Left renal pelvis (tissue), 4 donors: ENCODE measurements at regions not wholly inside any gene's neighbourhood (a gene's known extent, or its start where the extent isn't known, plus 50 kb on each side); places are given as distances from the start of the nearest gene placed in this dataset.
A peak's percentile ranks its signal among the peaks of the same experiment; 100 is the strongest.

ENCODE experiments used
- DNase-seq, 4 donors: peaks; one replicate each; pipeline ENCODE4 v3.0.0-alpha.2; 2013; ENCODE audit warnings: low read depth in 4 of 4, low spot score in 3 of 4

DNA sequence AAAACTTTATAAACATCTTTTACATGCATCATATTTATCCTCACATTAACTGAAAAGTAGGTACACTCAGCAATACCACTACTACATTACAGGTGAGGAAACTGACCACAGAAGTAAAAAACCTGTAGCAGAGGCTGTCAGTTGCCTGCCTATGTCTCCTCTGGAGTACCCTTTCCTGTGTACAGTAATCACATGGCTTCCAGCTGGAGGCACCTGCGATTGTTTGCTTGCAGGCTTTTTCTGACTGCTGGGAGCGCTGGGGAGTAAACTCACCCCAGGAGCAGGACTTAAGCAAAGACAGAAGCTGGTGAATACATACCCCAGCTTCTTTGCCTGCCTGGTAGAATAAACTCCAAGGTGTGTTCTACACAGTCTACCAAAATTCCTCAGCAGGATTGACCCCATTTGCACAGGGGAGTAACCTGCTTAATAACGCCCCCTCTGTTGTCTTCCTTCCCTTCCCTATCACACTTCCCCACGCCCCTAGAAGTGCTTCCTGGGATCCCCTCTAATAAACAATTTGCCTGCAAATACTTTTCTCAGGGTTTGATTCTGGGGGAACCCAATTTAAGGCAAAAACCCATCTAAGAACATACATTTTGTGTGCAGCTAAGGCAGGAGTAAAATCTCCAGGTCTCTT is 138.9 kb downstream of the PTH2R start:
- no peak for DNase-seq

DNA sequence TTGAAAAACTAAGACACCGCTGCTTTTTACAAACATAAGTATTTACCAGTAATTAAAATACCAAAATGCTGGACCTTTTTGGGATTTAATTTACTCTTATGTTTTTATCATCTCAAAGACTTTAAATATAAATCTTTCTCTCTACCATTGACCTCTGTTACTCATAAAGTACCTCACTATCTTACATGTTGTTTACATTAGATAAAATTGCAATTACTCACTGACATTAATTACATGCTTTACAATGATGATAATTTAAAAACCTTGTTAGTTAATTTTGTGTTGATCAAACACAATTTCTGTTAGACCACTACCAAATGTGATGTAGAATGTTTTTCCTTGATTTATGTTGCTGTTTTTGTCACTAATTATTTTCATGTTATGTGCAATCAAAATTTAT is 139.5 kb downstream of the PTH2R start:
- DNase-seq = no peak

DNA sequence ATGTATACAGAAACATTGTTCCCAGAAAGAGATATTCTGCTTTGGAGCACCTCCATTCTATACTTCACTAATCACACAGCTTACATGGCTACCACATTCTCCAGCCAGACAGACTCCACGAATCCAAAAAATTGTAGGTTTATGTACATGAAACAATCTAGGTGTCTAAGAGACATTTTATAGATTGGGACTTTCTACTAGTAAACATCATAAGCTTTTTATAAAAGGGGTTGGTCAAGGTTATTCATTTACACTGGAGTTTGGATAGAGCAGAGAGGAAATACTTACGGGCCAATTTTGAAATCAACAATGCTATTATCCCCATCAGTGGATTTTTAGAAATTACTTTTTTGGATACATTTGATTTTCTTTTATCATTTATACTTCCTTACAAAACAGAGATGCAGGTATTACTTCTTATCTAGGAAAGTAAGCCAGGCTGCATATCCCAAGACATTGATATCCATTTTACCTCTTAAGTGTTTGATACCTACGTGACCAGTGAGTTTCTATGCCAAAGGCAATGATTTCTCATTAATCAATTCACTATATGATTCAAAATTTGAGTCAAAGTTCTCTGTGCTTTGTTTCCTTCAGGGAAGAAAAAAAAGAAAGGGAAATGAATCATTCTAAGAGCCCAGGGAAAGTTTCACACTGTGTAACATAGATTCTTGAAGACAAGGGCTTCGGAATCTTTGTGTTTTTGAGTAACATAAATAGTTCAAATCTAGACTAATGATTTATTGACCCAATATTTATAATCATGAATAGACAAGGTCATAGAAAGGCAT is 140.5 kb downstream of the PTH2R start:
- no peak for DNase-seq

DNA sequence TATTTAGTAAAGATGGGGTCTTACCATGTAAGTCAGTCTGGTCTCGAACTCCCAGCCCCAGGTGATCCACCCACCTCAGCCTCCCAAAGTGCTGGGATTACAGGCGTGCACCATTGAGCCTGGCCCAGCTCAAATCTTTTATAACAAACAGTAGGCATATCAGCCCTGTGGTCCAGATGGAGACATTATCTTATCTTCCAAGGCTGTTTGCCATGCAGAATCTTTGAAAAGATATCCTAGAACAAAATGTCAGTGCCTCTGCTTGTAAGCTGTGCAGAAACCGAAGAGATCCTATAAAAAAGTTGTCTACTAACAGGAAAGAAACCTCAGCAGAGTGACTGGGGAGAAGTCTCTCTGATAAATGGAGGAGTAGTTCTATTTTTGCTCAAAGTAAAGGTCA is 142.1 kb downstream of the PTH2R start:
- no peak for DNase-seq

DNA sequence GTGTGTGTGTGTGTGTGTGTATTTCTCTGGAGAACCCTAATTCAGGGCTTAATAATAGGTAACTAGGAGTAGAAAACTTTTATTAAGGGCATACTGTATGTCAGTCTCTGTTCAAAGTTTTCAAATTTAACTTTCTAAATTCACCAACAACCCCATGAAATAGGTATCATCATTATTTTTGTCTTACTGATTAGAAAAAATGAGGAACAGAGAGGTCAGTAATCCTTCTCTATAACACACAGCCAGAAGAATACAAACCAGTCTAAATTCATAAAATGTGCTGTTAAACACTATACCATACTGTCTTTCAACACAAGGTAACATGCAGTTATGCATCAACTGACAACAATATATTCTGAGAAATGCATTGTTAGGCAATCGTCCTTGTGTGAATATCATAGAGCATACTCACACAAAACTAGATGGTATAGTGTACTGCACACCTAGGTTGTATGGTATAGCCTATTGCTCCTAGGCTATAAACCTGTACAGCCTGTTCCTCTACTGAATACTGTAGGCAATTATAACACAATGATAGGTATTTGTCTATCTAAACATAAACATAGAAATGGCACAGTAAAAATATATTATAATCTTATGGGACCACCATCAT is 143.1 kb downstream of the PTH2R start:
- DNase-seq = no peak

DNA sequence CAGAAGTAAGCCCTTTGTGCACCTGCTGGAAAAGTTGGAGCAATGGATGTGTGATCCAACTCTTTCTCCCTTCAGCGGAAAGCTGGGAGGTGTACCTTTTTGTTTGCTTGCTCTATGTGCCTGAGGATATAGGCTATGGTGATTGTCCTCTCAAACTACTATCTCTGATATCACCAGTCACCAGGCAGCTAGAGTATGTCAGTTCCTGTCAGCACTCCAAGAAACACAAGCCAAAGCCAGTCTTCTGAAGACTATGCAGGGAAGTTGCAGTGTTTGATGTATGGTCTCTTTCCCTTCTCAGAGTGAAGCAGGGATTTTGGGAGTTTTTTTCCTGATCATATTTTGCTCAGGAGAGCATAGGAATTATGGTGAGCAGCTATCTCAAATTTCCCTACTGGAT is 146.4 kb downstream of the PTH2R start:
- no peak for DNase-seq

DNA sequence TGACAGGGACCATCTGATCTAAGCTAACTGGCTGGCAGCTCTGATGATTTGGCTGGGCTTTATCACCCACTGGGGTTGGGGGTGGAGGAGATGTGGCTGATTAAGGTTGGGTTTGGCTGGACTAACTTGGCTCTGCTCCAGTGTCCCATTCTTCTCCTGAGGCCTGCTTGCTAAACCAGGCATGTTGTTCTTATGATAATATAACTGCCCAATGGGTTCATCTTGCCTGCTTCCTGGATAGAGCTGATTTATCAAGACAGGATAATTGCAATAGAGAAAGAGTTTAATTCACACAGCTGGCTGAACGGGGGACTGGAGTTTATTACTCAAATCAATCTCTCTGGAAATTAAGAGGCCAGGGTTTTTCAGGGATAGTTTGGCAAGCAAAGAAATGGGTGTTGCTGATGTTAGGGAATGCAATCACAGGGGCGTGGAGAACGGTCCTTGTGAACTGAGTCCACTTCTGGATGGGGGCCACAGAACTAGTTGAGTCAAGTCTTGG is 150.4 kb downstream of the PTH2R start:
- DNase-seq = no peak

DNA sequence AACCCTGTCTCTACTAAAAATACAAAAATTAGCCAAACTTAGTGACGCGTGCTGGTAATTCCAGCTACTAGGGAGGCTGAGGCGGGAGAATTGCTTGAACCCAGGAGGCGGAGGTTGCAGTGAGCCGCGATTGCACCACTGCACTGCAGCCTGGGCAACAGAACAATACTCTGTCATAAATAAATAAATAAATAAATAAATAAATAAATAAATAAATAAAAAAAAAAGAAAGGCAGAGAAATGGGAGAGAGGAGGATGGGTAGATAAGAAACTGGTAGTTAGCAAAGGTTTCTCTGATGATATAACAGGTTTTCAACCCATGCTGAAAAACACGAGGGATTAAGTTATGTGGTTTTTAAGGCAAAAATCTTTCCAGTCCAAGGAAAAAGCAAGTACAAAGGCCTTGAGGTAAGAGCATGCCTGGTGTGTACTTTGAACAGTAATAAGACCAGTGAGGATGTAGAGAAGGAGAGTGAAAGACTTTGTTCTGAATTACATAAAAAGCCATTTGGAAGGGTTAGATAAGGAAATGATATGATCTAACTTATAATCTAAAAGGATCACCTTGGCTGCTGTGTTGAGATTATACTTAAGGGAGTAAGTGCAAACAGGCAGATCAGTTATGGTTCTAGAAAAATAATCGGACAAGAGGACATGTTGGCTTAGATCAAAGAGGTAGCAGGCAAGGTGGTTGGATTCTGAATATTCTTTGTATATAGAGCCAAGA is 159.3 kb downstream of the PTH2R start:
- no peak for DNase-seq

DNA sequence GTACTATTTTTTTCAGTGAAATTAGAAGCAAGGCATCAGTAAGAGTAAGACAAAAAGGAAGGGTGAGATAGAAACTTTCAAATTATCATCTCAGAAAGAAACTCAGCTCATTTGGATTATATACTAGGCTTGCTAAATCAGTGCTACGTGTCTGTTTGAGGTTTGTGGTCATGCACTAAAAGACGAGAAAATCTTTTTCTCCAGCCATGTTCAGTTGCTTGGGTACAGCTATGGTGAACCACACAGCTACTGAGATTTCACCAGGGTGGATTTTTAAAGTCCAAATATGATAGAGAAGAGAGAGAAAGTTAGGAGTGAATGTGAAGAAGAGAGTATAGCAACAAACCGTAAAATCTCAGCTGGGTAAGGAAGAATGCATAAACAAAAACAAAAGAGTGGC is 161.6 kb downstream of the PTH2R start:
- DNase-seq = no peak

DNA sequence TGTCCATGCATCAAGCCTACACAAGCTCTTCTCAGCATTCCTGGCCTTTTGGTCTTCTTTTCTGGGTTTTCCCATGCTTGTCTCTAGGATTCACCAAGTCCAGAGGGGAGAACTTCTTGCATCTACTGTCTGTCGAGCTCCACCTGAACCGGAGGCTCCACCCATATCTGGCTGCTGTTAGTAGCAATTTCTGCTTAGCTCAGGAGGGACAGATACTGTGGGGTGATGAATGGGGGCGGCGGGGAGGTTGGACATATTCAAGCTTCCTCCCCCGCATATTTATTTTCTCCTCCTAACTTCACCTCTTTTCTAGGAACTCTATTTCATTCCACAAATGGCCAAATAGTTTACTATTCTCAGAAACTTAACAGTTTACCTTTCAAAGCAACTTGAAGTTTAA is 163.5 kb downstream of the PTH2R start:
- DNase-seq = no peak

DNA sequence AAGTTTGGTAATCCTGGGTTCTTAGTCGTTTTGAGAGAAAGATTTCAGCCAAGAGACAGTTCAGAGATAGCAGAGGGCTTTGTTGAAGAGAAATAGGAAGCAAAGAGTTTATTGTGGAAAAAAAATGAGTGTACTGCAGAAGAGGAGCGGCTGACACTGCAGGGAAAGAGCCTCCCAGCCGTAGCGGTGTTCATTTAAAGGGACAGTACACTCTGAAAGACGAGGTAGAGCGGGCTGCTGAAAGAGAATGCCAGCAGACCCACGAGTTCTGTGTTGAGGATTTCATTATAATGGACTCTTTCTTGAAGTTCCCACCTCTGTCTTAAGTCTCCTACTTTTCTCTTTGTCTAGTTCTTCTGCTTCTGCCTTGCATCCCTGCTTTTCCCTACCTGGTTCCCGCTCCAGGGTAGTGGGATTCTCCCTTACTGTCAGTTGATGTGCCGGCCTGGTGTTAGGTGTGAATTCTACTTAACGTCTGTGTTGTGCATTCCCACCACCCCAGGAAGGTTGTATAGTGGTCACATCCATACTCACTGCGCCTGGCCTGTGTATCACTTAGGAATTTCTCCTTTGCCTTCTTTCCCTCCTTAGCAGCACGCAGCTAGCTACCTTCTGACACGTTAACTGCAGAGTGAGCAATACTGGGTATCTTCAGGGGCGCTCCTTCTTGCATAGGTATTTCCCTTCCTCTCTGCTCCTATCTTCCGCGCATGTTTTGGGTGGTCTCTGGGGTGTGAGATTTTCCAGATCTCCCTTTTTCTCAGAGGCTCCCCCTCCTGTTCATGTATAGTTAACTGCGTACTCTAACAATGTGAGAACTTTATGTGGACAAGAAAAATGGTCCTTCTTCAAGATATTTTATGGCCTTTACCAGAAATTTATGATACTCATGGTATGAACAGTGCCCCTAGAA is 164.5 kb downstream of the PTH2R start:
- no peak for DNase-seq

DNA sequence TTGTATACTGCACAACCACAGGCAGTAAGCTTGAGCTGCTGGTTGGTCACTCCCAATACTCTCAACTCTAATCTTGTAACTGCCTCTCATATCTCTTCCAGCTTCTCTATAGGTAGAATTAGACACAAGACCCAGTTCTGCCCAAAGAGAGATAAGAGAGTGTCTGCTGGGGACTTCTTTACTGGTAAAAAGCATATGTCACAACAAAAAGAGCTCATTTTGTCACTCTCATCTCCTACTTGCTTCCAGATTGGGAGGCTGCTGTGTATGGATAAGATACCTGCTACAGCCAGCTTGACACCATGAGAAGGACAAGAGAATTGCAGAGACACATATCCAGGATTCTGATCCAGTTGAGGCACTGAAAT is 165.2 kb downstream of the PTH2R start:
- DNase-seq = no peak

DNA sequence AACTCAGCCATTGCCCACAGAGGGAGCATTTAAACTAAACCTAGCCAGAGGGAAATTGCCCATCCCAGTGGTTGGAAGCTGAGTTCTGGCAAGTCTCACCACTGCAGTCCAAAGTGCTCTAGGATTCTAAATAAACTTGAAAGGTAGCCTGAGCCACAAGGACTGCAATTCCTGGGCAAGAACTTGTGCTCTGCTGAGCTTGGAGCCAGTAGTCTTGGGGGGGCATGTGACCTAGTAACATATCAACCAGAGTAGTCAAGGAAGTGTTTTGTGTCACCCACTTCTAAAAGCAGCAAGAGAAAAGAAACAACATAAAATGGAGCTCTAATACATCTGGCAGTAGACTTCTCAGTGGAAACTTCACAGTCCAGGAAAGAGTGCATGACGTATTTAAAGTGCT is 167.0 kb downstream of the PTH2R start:
- peak in 1 of 4 donors; percentile 10 for DNase-seq

DNA sequence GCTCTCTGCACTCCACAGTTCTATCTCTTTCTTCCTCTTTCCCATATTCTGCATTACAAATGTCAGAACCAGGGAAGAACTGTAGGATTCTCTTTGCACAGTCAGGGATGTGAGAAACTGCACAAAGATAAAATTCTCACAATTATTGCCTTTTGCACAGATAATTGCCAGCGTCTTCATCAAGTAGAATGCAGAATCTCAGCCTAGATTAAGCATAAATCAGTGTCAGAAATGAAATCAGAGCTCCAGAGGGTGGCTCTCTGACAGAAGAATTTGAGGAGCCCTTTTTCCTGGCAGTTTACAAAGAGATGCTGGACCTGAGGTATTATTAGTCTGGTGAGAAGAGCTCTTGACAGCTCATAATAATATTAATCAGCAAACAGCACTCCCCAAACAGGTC is 173.1 kb downstream of the PTH2R start:
- DNase-seq = no peak

DNA sequence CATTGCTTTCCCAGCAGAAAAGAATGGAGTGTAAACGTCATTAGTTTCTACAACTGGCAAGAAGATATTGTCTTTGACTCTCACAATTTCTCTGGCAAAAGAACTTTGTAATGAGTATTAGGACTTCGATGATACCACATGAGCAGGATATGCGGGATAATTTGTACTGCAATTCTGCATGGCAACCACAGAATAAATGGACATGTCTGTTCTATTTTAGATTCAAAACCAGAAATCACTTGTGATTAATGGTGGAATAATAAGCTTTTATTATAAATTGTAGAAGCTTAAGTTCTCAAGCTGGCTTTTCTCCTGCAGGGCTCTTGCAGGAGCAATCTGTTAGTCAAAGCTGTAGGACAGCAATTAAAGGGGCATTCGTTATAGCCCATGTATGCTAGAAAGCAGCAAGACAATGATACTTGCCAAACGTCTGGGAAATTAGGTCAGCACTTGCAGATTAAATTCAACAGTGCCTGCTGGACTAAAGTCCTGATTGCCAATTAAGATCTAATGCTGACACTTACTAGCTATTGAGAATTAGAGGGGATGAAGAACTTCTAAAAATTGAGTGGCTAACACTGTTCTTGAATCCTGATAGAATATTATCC is 177.9 kb downstream of the PTH2R start:
- DNase-seq = no peak

DNA sequence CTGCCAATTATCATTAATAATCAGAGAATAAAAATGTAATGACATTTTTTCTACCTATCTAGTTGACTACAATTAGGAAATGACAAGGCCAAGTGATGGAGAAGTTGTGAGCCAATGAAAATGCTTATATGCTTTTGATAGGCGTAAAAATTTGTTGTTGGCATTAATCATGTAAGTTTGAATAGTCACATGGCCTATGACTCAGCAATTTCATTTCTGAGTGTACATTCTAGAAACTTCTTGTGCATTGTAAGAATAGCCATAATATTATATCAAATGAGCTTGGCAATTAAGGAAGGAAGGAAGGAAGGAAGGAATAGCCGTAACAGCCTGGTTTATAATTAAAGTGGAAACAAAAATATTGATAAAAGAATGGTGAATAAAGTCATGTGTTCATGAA is 179.9 kb downstream of the PTH2R start:
- no peak for DNase-seq

DNA sequence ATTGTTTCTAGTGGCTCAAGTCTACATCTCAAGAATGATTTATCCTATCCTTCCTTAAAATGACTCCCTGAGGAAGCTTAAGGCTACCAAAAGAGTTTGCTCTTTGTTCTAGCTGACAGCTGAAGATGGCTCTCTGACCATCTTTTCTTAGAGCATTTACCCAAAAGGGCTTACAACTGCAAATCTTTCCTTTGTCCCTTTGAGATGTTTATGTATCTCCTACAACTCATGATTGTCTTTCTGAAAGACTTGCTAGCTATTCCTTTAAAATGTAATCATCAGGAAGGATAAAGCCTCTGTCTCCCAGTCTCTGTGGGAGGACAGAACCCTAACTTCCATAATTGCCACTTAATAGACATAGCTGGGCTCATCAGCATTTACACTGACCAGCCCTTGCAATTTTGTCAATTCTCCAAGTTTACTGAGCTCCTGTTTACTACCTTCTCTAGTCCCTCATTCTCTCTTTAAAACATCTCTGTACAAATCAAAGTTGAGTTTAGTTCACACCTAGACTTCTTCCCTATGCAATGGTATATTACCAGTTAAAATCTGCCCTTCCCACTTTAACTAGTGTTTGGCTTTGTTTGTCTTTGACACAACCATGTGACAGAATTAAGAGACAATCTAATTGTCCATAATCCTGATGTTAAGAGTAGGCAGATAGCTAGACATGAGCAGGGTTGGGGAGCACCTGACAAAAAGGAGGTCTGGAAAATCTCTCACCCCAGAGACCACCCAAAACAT is 188.2 kb downstream of the PTH2R start:
- DNase-seq = no peak

DNA sequence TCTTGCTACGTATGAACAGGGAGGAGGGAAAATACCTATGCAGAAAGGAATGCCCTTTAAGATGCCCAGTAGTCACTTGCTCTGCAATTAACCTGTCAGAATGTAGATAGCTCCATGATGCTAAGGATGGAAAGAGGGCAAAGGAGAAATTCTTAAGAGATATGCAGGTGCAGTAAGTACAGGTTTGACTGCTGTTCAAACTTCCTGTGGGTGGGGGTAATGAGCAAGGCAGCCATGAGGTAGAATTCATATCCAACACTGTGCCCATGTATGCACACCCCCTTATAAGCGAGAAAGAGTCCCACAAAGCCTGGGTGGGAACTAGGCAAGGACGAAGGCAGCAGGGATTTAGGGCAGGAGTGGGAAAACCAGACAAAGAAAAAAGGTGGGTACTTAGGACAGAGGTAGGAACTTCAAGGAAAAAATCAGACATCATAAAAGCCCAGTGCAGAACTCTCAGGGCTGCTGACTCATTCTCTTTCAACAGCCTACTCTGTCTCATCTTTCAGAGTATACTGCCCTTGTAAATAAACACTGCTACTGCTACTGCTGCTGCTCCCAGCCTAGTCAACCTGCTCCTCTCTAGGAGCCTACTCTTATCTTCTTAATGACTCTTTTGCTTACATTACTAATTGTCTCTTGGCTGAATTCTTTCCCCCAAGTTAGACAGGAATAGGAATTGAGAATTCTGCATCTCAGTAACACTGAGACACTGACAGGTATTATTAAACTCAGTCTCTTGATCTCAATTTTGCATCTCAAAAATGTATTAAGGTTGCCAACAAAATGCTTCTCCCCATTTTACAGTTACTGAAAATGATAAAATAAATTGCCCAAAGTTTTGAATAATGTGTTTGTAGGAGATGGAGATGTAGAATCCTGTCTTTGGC is 189.0 kb downstream of the PTH2R start:
- DNase-seq = no peak
